ENCODE measurements at regions not wholly inside any gene's neighbourhood (a gene's known extent, or its start where the extent isn't known, plus 50 kb on each side); places are given as distances from the start of the nearest gene placed in this dataset.

DNA sequence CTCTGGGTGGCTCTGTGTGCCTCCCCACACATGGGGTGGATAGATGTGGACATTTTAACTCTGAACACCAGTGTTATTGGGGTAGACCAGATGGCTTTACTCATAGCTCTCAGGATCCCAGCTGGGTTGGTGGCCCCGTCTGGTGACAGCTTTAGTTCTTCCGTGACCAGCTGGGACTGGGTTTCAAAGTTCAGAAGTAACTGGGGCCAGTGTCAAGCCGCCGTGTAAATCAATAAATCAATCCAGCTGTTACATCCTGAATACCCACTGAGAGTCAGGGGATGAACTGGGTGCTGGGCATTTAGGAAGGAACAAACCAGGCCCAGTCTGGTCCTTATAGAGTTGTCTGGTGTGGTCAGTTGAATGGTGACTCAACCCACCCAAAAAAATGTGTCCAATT, 269.4 kb downstream of the CTTN start:
- Mint-ChIP-seq H3K9me3 (no peaks in the 10 kb centered on the region; the same call in 1 of the 3 replicates), H3K36me3 (ENCODE audit: low read depth) (peaks cover 12% of the 10 kb centered on the region), H3K27me3 (ENCODE audit: insufficient read depth, low read depth, poor library complexity) (peaks cover 32% of the 10 kb centered on the region), H3K4me1 (peaks cover 35% of the 10 kb centered on the region), H3K27ac (no peak overlapping the region), H3K4me3 (no peak overlapping the region)
- Histone ChIP-seq H3K36me3 (ENCODE audit: insufficient read depth) (no peaks in the 10 kb centered on the region), H3F3A (replicated peaks; ENCODE audit: low read depth) (0 out of 2 replicates have a peak, but pooled peaks cover 3% of the 10 kb centered on the region), H3K9me2 (ENCODE audit: insufficient read depth) (no peaks in the 10 kb centered on the region), H3K79me2 (replicated peaks; ENCODE audit: insufficient read depth) (no peaks in the 10 kb centered on the region), H3K4me3 (no peak overlapping the region), H4K20me1 (replicated peaks; ENCODE audit: insufficient read depth) (no peaks in the 10 kb centered on the region), H2AFZ (no peak overlapping the region), H3K27ac (ENCODE audit: low read depth) (no peak overlapping the region), H3K4me2 (no peak overlapping the region), H3K4me1 (ENCODE audit: insufficient read depth) (peaks cover 9% of the 10 kb centered on the region), H3K27me3 (ENCODE audit: insufficient read depth) (no peaks in the 10 kb centered on the region)
- TF ChIP-seq, protein P1, sequence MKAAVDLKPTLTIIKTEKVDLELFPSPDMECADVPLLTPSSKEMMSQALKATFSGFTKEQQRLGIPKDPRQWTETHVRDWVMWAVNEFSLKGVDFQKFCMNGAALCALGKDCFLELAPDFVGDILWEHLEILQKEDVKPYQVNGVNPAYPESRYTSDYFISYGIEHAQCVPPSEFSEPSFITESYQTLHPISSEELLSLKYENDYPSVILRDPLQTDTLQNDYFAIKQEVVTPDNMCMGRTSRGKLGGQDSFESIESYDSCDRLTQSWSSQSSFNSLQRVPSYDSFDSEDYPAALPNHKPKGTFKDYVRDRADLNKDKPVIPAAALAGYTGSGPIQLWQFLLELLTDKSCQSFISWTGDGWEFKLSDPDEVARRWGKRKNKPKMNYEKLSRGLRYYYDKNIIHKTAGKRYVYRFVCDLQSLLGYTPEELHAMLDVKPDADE (IDR thresholded peaks at IDR 0.05) = no peak
- TF ChIP-seq CREB1 (CRISPR knock-in tag; IDR thresholded peaks at IDR 0.05; ENCODE audit: low read depth) = no peak
- no peak for TF ChIP-seq POLR2AphosphoS5 (IDR thresholded peaks at IDR 0.05; ENCODE audit: low read depth)
- no peak for TF ChIP-seq EZH2 (IDR thresholded peaks at IDR 0.05; ENCODE audit: low read depth, unreplicated experiment)
- TF ChIP-seq STAT1 (IDR thresholded peaks at IDR 0.05; ENCODE audit: unreplicated experiment) = no peak
- no peak for TF ChIP-seq JUNB (IDR thresholded peaks at IDR 0.05; ENCODE audit: unreplicated experiment)
- TF ChIP-seq, protein P2, sequence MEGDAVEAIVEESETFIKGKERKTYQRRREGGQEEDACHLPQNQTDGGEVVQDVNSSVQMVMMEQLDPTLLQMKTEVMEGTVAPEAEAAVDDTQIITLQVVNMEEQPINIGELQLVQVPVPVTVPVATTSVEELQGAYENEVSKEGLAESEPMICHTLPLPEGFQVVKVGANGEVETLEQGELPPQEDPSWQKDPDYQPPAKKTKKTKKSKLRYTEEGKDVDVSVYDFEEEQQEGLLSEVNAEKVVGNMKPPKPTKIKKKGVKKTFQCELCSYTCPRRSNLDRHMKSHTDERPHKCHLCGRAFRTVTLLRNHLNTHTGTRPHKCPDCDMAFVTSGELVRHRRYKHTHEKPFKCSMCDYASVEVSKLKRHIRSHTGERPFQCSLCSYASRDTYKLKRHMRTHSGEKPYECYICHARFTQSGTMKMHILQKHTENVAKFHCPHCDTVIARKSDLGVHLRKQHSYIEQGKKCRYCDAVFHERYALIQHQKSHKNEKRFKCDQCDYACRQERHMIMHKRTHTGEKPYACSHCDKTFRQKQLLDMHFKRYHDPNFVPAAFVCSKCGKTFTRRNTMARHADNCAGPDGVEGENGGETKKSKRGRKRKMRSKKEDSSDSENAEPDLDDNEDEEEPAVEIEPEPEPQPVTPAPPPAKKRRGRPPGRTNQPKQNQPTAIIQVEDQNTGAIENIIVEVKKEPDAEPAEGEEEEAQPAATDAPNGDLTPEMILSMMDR (conservative IDR thresholded peaks at IDR 0.05; ENCODE audit: low read depth in 2 of 2) = no peak
- TF ChIP-seq ZNF331 (CRISPR knock-in tag; IDR thresholded peaks at IDR 0.05; ENCODE audit: low read depth) = no peak
- TF ChIP-seq ZNF114 (CRISPR knock-in tag; IDR thresholded peaks at IDR 0.05) = no peak
- TF ChIP-seq NANOG (IDR thresholded peaks at IDR 0.05; ENCODE audit: borderline replicate concordance) = no peak
- TF ChIP-seq, protein P3, sequence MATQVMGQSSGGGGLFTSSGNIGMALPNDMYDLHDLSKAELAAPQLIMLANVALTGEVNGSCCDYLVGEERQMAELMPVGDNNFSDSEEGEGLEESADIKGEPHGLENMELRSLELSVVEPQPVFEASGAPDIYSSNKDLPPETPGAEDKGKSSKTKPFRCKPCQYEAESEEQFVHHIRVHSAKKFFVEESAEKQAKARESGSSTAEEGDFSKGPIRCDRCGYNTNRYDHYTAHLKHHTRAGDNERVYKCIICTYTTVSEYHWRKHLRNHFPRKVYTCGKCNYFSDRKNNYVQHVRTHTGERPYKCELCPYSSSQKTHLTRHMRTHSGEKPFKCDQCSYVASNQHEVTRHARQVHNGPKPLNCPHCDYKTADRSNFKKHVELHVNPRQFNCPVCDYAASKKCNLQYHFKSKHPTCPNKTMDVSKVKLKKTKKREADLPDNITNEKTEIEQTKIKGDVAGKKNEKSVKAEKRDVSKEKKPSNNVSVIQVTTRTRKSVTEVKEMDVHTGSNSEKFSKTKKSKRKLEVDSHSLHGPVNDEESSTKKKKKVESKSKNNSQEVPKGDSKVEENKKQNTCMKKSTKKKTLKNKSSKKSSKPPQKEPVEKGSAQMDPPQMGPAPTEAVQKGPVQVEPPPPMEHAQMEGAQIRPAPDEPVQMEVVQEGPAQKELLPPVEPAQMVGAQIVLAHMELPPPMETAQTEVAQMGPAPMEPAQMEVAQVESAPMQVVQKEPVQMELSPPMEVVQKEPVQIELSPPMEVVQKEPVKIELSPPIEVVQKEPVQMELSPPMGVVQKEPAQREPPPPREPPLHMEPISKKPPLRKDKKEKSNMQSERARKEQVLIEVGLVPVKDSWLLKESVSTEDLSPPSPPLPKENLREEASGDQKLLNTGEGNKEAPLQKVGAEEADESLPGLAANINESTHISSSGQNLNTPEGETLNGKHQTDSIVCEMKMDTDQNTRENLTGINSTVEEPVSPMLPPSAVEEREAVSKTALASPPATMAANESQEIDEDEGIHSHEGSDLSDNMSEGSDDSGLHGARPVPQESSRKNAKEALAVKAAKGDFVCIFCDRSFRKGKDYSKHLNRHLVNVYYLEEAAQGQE (IDR thresholded peaks at IDR 0.05; ENCODE audit: unreplicated experiment) = no peak
- TF ChIP-seq, protein P4, sequence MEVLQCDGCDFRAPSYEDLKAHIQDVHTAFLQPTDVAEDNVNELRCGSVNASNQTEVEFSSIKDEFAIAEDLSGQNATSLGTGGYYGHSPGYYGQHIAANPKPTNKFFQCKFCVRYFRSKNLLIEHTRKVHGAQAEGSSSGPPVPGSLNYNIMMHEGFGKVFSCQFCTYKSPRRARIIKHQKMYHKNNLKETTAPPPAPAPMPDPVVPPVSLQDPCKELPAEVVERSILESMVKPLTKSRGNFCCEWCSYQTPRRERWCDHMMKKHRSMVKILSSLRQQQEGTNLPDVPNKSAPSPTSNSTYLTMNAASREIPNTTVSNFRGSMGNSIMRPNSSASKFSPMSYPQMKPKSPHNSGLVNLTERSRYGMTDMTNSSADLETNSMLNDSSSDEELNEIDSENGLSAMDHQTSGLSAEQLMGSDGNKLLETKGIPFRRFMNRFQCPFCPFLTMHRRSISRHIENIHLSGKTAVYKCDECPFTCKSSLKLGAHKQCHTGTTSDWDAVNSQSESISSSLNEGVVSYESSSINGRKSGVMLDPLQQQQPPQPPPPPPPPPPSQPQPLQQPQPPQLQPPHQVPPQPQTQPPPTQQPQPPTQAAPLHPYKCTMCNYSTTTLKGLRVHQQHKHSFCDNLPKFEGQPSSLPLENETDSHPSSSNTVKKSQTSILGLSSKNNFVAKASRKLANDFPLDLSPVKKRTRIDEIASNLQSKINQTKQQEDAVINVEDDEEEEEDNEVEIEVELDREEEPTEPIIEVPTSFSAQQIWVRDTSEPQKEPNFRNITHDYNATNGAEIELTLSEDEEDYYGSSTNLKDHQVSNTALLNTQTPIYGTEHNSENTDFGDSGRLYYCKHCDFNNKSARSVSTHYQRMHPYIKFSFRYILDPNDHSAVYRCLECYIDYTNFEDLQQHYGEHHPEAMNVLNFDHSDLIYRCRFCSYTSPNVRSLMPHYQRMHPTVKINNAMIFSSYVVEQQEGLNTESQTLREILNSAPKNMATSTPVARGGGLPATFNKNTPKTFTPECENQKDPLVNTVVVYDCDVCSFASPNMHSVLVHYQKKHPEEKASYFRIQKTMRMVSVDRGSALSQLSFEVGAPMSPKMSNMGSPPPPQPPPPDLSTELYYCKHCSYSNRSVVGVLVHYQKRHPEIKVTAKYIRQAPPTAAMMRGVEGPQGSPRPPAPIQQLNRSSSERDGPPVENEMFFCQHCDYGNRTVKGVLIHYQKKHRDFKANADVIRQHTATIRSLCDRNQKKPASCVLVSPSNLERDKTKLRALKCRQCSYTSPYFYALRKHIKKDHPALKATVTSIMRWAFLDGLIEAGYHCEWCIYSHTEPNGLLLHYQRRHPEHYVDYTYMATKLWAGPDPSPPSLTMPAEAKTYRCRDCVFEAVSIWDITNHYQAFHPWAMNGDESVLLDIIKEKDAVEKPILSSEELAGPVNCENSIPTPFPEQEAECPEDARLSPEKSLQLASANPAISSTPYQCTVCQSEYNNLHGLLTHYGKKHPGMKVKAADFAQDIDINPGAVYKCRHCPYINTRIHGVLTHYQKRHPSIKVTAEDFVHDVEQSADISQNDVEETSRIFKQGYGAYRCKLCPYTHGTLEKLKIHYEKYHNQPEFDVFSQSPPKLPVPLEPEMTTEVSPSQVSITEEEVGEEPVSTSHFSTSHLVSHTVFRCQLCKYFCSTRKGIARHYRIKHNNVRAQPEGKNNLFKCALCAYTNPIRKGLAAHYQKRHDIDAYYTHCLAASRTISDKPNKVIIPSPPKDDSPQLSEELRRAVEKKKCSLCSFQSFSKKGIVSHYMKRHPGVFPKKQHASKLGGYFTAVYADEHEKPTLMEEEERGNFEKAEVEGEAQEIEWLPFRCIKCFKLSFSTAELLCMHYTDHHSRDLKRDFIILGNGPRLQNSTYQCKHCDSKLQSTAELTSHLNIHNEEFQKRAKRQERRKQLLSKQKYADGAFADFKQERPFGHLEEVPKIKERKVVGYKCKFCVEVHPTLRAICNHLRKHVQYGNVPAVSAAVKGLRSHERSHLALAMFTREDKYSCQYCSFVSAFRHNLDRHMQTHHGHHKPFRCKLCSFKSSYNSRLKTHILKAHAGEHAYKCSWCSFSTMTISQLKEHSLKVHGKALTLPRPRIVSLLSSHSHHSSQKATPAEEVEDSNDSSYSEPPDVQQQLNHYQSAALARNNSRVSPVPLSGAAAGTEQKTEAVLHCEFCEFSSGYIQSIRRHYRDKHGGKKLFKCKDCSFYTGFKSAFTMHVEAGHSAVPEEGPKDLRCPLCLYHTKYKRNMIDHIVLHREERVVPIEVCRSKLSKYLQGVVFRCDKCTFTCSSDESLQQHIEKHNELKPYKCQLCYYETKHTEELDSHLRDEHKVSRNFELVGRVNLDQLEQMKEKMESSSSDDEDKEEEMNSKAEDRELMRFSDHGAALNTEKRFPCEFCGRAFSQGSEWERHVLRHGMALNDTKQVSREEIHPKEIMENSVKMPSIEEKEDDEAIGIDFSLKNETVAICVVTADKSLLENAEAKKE (CRISPR knock-in tag; IDR thresholded peaks at IDR 0.05) = no peak
- TF ChIP-seq EZH2phosphoT487 (IDR thresholded peaks at IDR 0.05; ENCODE audit: unreplicated experiment) = no peak
- DNase-seq (ENCODE audit: low spot score) (no peak), ATAC-seq (no peak)

All from GM23338 (cell line).